GM12892 (cell line): ENCODE measurements at regions not wholly inside any gene's neighbourhood (a gene's known extent, or its start where the extent isn't known, plus 50 kb on each side); places are given as distances from the start of the nearest gene placed in this dataset.

ENCODE experiments used
- POLR2A ChIP-seq: IDR thresholded peaks from 2 replicates; pipeline ENCODE4 v1.6.1; 2011; ENCODE audit warnings: low read depth, low read length, control low read depth
- TAF1 ChIP-seq: IDR thresholded peaks from 2 replicates; pipeline ENCODE4 v1.6.1; 2011; ENCODE audit warnings: low read depth, mild to moderate bottlenecking, control low read depth, low read length, borderline replicate concordance

DNA sequence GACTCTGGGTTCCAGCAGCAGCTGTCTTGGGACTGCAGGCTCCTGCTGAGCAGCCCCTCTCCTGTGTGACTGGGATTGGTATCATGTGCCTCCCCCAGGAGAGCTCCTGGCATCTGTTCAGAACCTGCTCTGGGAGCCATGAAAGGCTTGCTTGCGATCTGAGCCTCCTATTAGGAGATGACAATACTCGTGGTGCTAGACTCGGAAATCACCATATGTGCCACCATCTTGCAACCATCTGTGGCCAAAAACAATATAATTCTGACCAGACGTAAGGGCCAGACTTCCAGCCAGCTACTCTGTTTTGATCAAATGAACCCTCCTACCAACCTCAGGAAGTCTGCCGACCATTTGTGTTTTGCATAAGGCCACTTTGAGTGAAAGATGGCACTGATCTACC is 484.7 kb downstream of the IRS2 start:
- TF ChIP-seq POLR2A = no peak
- no peak for TF ChIP-seq TAF1
